H1 (cell line): ENCODE measurements at regions not wholly inside any gene's neighbourhood (a gene's known extent, or its start where the extent isn't known, plus 50 kb on each side); places are given as distances from the start of the nearest gene placed in this dataset.

Experiments used
- ATF2 ChIP-seq: IDR thresholded peaks from 2 replicates; pipeline ENCODE4 v1.6.1; 2012; ENCODE audit warnings: low read length, inconsistent platforms
- CTCF ChIP-seq, 3 experiments: IDR thresholded peaks; 1 replicate in 2 of 3; 2 replicates in 1 of 3; pipeline versions ENCODE4 v1.5.1 to v1.6.1; 2011; ENCODE audit warnings: low read length in 3 of 3, mild to moderate bottlenecking in 3 of 3, inconsistent platforms in 2 of 3, low read depth in 1 of 3, moderate library complexity in 1 of 3; ENCODE audit not compliant: insufficient read depth in 1 of 3; ENCODE audit errors: control extremely low read depth in 1 of 3
- POLR2A ChIP-seq, 2 experiments: IDR thresholded peaks; 1 replicate in 1 of 2; 2 replicates in 1 of 2; pipeline ENCODE4 v1.6.1; 2011; ENCODE audit warnings: low read depth in 2 of 2, low read length in 2 of 2, mild to moderate bottlenecking in 2 of 2; ENCODE audit errors: control extremely low read depth in 1 of 2
- ZNF274 ChIP-seq: IDR thresholded peaks from 2 replicates; pipeline ENCODE4 v1.7.0; 2012; ENCODE audit warnings: low read length, borderline replicate concordance; ENCODE audit errors: extremely low read depth

DNA sequence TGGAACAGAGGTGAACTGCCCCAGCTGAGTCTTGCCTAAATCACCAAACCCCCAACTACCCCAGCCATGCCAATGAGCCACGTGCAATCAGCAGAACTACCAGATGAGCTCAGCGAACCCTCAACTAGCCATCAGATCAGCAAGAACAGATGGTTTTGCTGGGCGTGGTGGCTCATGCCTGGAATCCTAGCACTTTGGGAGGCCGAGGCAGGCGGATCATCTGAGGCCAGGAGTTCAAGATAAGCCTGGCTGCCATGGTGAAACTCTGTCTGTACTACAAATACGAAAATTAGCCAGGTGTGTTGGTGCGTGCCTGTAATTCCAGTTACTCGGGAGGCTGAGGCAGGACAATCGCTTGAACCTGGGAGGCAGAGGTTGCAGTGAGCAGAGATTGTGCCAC, 374.3 kb downstream of the NXPE2 start:
- TF ChIP-seq POLR2A (IDR thresholded peaks at IDR 0.05; ENCODE audit: control extremely low read depth in 1 of 2, low read depth in 2 of 2, low read length in 2 of 2) (no peak), CTCF (IDR thresholded peaks at IDR 0.05; ENCODE audit: control extremely low read depth in 1 of 3, insufficient read depth in 1 of 3, low read depth in 1 of 3, low read length in 3 of 3) (no peak), ZNF274 (no peak), ATF2 (no peak)
